ENCODE measurements at regions not wholly inside any gene's neighbourhood (a gene's known extent, or its start where the extent isn't known, plus 50 kb on each side); places are given as distances from the start of the nearest gene placed in this dataset.

- no peaks in the 10 kb centered on the region for H3K9me3 ChIP-seq (ENCODE audit: insufficient read depth, low read depth)
- no peak overlapping the region for H3K27ac ChIP-seq
- no peak overlapping the region for H3K4me2 ChIP-seq
- intact Hi-C loops (cut with micrococcal nuclease; ENCODE audit: unreplicated experiment), result no loop called here
- H3K36me3 ChIP-seq (ENCODE audit: low read depth), result no peaks in the 10 kb centered on the region
- no peaks in the 10 kb centered on the region for H4K20me1 ChIP-seq (ENCODE audit: insufficient read depth)
- BruUV-seq (replicated peaks), result no TSS peak
- H2AFZ ChIP-seq, result no peak overlapping the region
- H3K4me3 ChIP-seq, result no peak overlapping the region
- no peak for DNase-seq
- ChIA-PET POLR2A (ENCODE audit: unreplicated experiment) (no interaction called here), CTCF (no interaction called here)
- no peaks in the 10 kb centered on the region for H3K9me2 ChIP-seq (ENCODE audit: insufficient read depth)
- TF ChIP-seq CTCF (conservative IDR thresholded peaks at IDR 0.05), result no peak
- TF ChIP-seq EZH2 (IDR thresholded peaks at IDR 0.05; ENCODE audit: low read depth), result no peak
- no peaks in the 10 kb centered on the region for H3K27me3 ChIP-seq (ENCODE audit: insufficient read depth, low read depth)
- H3F3A ChIP-seq (ENCODE audit: insufficient read depth, low read depth), result no peaks in the 10 kb centered on the region
- no peaks in the 10 kb centered on the region for H3K4me1 ChIP-seq (replicated peaks; ENCODE audit: insufficient read depth)
- H3K79me2 ChIP-seq (ENCODE audit: low read depth), result no peaks in the 10 kb centered on the region
Observed at GRCh38 chr6:51349857-51350256, 531.2 kb downstream of the TFAP2B start.

- H3K9me3 ChIP-seq (ENCODE audit: insufficient read depth, low read depth), result no peaks in the 10 kb centered on the region
- no peak overlapping the region for H3K27ac ChIP-seq
- H3K36me3 ChIP-seq (ENCODE audit: low read depth), result no peaks in the 10 kb centered on the region
- H3K4me2 ChIP-seq, result no peak overlapping the region
- CTCF ChIA-PET, result no interaction called here
- intact Hi-C loops (cut with micrococcal nuclease; ENCODE audit: unreplicated experiment), result no loop called here
- DNase-seq, result no peak
- H3K27me3 ChIP-seq (ENCODE audit: insufficient read depth, low read depth), result no peaks in the 10 kb centered on the region
- no peaks in the 10 kb centered on the region for H3F3A ChIP-seq (ENCODE audit: insufficient read depth, low read depth)
- H2AFZ ChIP-seq, result no peak overlapping the region
- no peaks in the 10 kb centered on the region for H3K79me2 ChIP-seq (ENCODE audit: low read depth)
- peak; percentile 61 for TF ChIP-seq CTCF (conservative IDR thresholded peaks at IDR 0.05)
- TF ChIP-seq EZH2 (IDR thresholded peaks at IDR 0.05; ENCODE audit: low read depth), result no peak
- POLR2A ChIA-PET (ENCODE audit: unreplicated experiment), result no interaction called here
- no peaks in the 10 kb centered on the region for H3K4me1 ChIP-seq (replicated peaks; ENCODE audit: insufficient read depth)
- H3K9me2 ChIP-seq (ENCODE audit: insufficient read depth), result no peaks in the 10 kb centered on the region
- no peak overlapping the region for H3K4me3 ChIP-seq
- no TSS peak for BruUV-seq (replicated peaks)
- no peaks in the 10 kb centered on the region for H4K20me1 ChIP-seq (ENCODE audit: insufficient read depth)
Observed at GRCh38 chr6:51350308-51350904, 531.7 kb downstream of the TFAP2B start.

GRCh38 chr6:51352506-51353029, 533.9 kb downstream of the TFAP2B start:
- no TSS peak for BruUV-seq (replicated peaks)
- ChIA-PET POLR2A (ENCODE audit: unreplicated experiment) (no interaction called here), CTCF (no interaction called here)

More at GRCh38 chr6:51352506-51353029, 533.9 kb downstream of the TFAP2B start:
- H3K9me2 ChIP-seq (ENCODE audit: insufficient read depth), result no peaks in the 10 kb centered on the region
- no peaks in the 10 kb centered on the region for H3K4me1 ChIP-seq (replicated peaks; ENCODE audit: insufficient read depth)
- no peak overlapping the region for H3K4me3 ChIP-seq
- no peaks in the 10 kb centered on the region for H3K27me3 ChIP-seq (ENCODE audit: insufficient read depth, low read depth)
- H3F3A ChIP-seq (ENCODE audit: insufficient read depth, low read depth), result no peaks in the 10 kb centered on the region
- no peaks in the 10 kb centered on the region for H4K20me1 ChIP-seq (ENCODE audit: insufficient read depth)
- H3K79me2 ChIP-seq (ENCODE audit: low read depth), result no peaks in the 10 kb centered on the region
- no peak for DNase-seq
- H3K9me3 ChIP-seq (ENCODE audit: insufficient read depth, low read depth), result no peaks in the 10 kb centered on the region
- intact Hi-C loops (cut with micrococcal nuclease; ENCODE audit: unreplicated experiment), result no loop called here
- no peak for TF ChIP-seq CTCF (conservative IDR thresholded peaks at IDR 0.05)
- TF ChIP-seq EZH2 (IDR thresholded peaks at IDR 0.05; ENCODE audit: low read depth), result no peak
- no peaks in the 10 kb centered on the region for H3K36me3 ChIP-seq (ENCODE audit: low read depth)
- no peak overlapping the region for H2AFZ ChIP-seq
- H3K27ac ChIP-seq, result no peak overlapping the region
- H3K4me2 ChIP-seq, result no peak overlapping the region
